SK-N-SH (cell line): ENCODE measurements at regions not wholly inside any gene's neighbourhood (a gene's known extent, or its start where the extent isn't known, plus 50 kb on each side); places are given as distances from the start of the nearest gene placed in this dataset.

Experiments used
- CTCF ChIA-PET: fragments of 300-600, 350-600 bp; formaldehyde crosslinking; extraction: SDS; loops from one replicate; lab custom pipeline; 2021; lab: Yijun Ruan, JAX
- POLR2A ChIA-PET: fragments of 350-600 bp; sonication (Branson Sonifier 250); formaldehyde crosslinking; extraction: SDS; loops from one replicate; lab custom pipeline; 2020; ENCODE audit warnings: antibody characterized with exemption, inconsistent platforms; lab: Yijun Ruan, JAX
- DNase-seq: peaks from one replicate; pipeline ENCODE4 v3.0.0; 2012
- H2AFZ ChIP-seq: fragments of 200-600 bp; sonication (generic); 2 replicates; pipeline ENCODE4 v1.8.1; 2016; ENCODE audit warnings: antibody characterized with exemption, mild to moderate bottlenecking, low read depth
- H3F3A ChIP-seq: fragments of 200-600 bp; sonication (generic); replicated peaks from 2 replicates; pipeline ENCODE3; 2016; ENCODE audit warnings: antibody characterized with exemption, mild to moderate bottlenecking; ENCODE audit not compliant: insufficient read depth
- H3K27ac ChIP-seq, 2 experiments: fragments of 200-500 bp in 1 of 2; fragments of 200-600 bp in 1 of 2; sonication (Bioruptor generic) in 1 of 2; sonication (generic), shearing (Covaris generic) in 1 of 2; 2 replicates each; pipeline versions ENCODE4 v1.5.1 to v1.6.1; 2014 to 2016; ENCODE audit warnings: low read depth in 2 of 2, inconsistent platforms in 1 of 2, low read length in 1 of 2, mild to moderate bottlenecking in 1 of 2, mixed read lengths in 1 of 2
- H3K27me3 ChIP-seq: fragments of 200-600 bp; sonication (generic), shearing (Covaris generic); 2 replicates; pipeline ENCODE4 v1.6.1; 2016; ENCODE audit warnings: mixed run types; ENCODE audit not compliant: insufficient read depth
- H3K36me3 ChIP-seq, 2 experiments: fragments of 200-500 bp in 1 of 2; fragments of 200-600 bp in 1 of 2; sonication (Bioruptor generic) in 1 of 2; sonication (generic) in 1 of 2; replicated peaks in 1 of 2; 2 replicates each; pipeline versions ENCODE3 to v1.5.1; 2014 to 2016; ENCODE audit warnings: low read length in 1 of 2, mild to moderate bottlenecking in 1 of 2; ENCODE audit not compliant: insufficient read depth in 2 of 2, control insufficient read depth in 1 of 2
- H3K4me1 ChIP-seq, 2 experiments: fragments of 200-500 bp in 1 of 2; fragments of 200-600 bp in 1 of 2; sonication (Bioruptor generic) in 1 of 2; sonication (generic), shearing (Covaris generic) in 1 of 2; 2 replicates each; pipeline versions ENCODE4 v1.5.1 to v1.6.1; 2014 to 2016; ENCODE audit warnings: low read depth in 1 of 2, low read length in 1 of 2, mixed run types in 1 of 2; ENCODE audit not compliant: insufficient read depth in 2 of 2, control insufficient read depth in 1 of 2
- H3K4me2 ChIP-seq: fragments of 200-600 bp; sonication (generic), shearing (Covaris generic); 2 replicates; pipeline ENCODE4 v1.6.1; 2017; ENCODE audit warnings: mixed run types
- H3K4me3 ChIP-seq, 2 experiments: fragments of 200-500 bp in 1 of 2; fragments of 200-600 bp in 1 of 2; sonication (Bioruptor generic) in 1 of 2; sonication (generic), shearing (Covaris generic) in 1 of 2; 2 replicates each; pipeline versions ENCODE4 v1.5.1 to v1.8.1; 2014 to 2016; ENCODE audit warnings: low read depth in 2 of 2, inconsistent platforms in 1 of 2, low read length in 1 of 2, mild to moderate bottlenecking in 1 of 2, mixed read lengths in 1 of 2, moderate library complexity in 1 of 2
- H3K79me2 ChIP-seq: fragments of 200-600 bp; sonication (generic); 2 replicates; pipeline ENCODE4 v1.8.1; 2017; ENCODE audit warnings: mild to moderate bottlenecking; ENCODE audit not compliant: insufficient read depth
- H3K9ac ChIP-seq: fragments of 200-600 bp; sonication (generic); 2 replicates; pipeline ENCODE4 v1.6.1; 2017; ENCODE audit warnings: mixed run types
- H3K9me2 ChIP-seq: fragments of 200-600 bp; sonication (generic); 2 replicates; pipeline ENCODE4 v1.6.1; 2017; ENCODE audit warnings: mixed run types
- H3K9me3 ChIP-seq: fragments of 200-600 bp; sonication (generic); 2 replicates; pipeline ENCODE4 v1.6.1; 2017; ENCODE audit warnings: mixed run types, mild to moderate bottlenecking, moderate library complexity
- H4K20me1 ChIP-seq: fragments of 200-600 bp; sonication (generic); 2 replicates; pipeline ENCODE4 v1.6.1; 2017; ENCODE audit warnings: mild to moderate bottlenecking, mixed run types; ENCODE audit not compliant: insufficient read depth
- ELF1 ChIP-seq: IDR thresholded peaks from 2 replicates; pipeline ENCODE4 v1.4.0; 2012
- EZH2phosphoT487 ChIP-seq: fragments of 200-600 bp; sonication (generic); IDR thresholded peaks from 2 replicates; pipeline ENCODE4 v1.6.1; 2017; ENCODE audit warnings: low read depth, mixed run types, mild to moderate bottlenecking, antibody characterized with exemption, moderate library complexity, borderline replicate concordance
- FOXM1 ChIP-seq: IDR thresholded peaks from 2 replicates; pipeline ENCODE4 v1.4.0; 2012; ENCODE audit warnings: low read depth, mild to moderate bottlenecking
- GATA2 ChIP-seq: sonication (generic); formaldehyde crosslinking; IDR thresholded peaks from 2 replicates; pipeline ENCODE4 v1.5.0; 2020; ENCODE audit warnings: mild to moderate bottlenecking, missing genetic modification reagents
- JUND ChIP-seq: IDR thresholded peaks from 2 replicates; pipeline ENCODE4 v1.4.0; 2012
- MEF2A ChIP-seq: IDR thresholded peaks from 2 replicates; pipeline ENCODE4 v1.4.0; 2012; ENCODE audit warnings: low read depth, borderline replicate concordance
- NFIC ChIP-seq: IDR thresholded peaks from 2 replicates; pipeline ENCODE4 v1.4.0; 2012; ENCODE audit warnings: borderline replicate concordance
- RCOR1 ChIP-seq: fragments of 150-350 bp; IDR thresholded peaks from 2 replicates; pipeline ENCODE4 v1.6.1; 2017; ENCODE audit warnings: antibody characterized with exemption, low read length
- TAF1 ChIP-seq: IDR thresholded peaks from 2 replicates; pipeline ENCODE4 v1.6.1; 2012; ENCODE audit warnings: low read depth, mild to moderate bottlenecking, low read length, moderate library complexity, borderline replicate concordance
- WGBS: methylation state at CpG from one replicate; pipeline ENCODE4 v1.1.6; 2017; ENCODE audit warnings: low lambda C conversion rate; 5-methylcytosine and 5-hydroxymethylcytosine counted together
- TF ChIP-seq, protein P1 (sequence below): fragments of 200-600 bp; sonication (generic); IDR thresholded peaks from 2 replicates; pipeline ENCODE4 v1.6.1; 2017; ENCODE audit warnings: antibody characterized with exemption, mild to moderate bottlenecking, moderate library complexity
- TF ChIP-seq, protein P2 (sequence below): IDR thresholded peaks from 2 replicates; pipeline ENCODE4 v1.4.0; 2012; ENCODE audit warnings: low read depth, borderline replicate concordance
- TF ChIP-seq, protein P3 (sequence below): IDR thresholded peaks from 2 replicates; pipeline ENCODE4 v1.6.1; 2012; ENCODE audit warnings: mild to moderate bottlenecking, low read depth, low read length, moderate library complexity
- TF ChIP-seq, protein P4 (sequence below): fragments of 150-350 bp; IDR thresholded peaks from 2 replicates; pipeline ENCODE4 v1.6.1; 2017; ENCODE audit warnings: antibody characterized with exemption, low read length, low read depth, borderline replicate concordance

DNA sequence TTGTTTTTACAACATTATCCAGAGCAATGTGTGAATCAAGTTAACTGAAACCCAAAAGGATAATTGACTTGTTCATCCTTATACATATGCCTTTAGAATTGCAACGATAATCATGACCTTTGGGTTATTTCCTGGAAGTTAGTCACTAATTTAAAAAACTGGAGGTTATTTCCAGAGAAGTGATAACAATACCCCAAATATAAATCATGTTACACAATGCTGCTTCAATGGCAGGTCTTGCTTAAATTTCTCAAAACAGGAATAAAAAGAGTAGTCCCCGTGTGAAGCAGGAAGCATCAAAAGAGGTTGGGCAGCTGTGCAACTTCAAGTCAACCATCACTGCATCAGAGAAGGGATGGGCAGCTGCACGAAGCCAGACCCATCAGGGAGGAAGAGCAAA is 134.4 kb downstream of the EFNB2 start:
- Histone ChIP-seq H3K79me2 (no peaks in the 10 kb centered on the region), H2AFZ (no peak overlapping the region), H3K9me2 (no peaks in the 10 kb centered on the region), H3F3A (no peaks in the 10 kb centered on the region), H3K36me3 (no peaks in the 10 kb centered on the region), H3K27me3 (no peaks in the 10 kb centered on the region)
- POLR2A ChIA-PET: no interaction called here
- CTCF ChIA-PET: no interaction called here
- WGBS: 66% methylated on average over 3 of the region's 3 CpGs
- no peak for DNase-seq
- no peak for TF ChIP-seq TAF1
- TF ChIP-seq, protein P1, sequence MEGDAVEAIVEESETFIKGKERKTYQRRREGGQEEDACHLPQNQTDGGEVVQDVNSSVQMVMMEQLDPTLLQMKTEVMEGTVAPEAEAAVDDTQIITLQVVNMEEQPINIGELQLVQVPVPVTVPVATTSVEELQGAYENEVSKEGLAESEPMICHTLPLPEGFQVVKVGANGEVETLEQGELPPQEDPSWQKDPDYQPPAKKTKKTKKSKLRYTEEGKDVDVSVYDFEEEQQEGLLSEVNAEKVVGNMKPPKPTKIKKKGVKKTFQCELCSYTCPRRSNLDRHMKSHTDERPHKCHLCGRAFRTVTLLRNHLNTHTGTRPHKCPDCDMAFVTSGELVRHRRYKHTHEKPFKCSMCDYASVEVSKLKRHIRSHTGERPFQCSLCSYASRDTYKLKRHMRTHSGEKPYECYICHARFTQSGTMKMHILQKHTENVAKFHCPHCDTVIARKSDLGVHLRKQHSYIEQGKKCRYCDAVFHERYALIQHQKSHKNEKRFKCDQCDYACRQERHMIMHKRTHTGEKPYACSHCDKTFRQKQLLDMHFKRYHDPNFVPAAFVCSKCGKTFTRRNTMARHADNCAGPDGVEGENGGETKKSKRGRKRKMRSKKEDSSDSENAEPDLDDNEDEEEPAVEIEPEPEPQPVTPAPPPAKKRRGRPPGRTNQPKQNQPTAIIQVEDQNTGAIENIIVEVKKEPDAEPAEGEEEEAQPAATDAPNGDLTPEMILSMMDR: no peak
- TF ChIP-seq GATA2 (CRISPR knock-in tag): no peak
- TF ChIP-seq FOXM1: no peak
- TF ChIP-seq EZH2phosphoT487: no peak
- TF ChIP-seq ELF1: no peak
- no peak for TF ChIP-seq RCOR1
- no peak for TF ChIP-seq JUND
- TF ChIP-seq, protein P2, sequence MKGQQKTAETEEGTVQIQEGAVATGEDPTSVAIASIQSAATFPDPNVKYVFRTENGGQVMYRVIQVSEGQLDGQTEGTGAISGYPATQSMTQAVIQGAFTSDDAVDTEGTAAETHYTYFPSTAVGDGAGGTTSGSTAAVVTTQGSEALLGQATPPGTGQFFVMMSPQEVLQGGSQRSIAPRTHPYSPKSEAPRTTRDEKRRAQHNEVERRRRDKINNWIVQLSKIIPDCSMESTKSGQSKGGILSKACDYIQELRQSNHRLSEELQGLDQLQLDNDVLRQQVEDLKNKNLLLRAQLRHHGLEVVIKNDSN: no peak
- TF ChIP-seq, protein P3, sequence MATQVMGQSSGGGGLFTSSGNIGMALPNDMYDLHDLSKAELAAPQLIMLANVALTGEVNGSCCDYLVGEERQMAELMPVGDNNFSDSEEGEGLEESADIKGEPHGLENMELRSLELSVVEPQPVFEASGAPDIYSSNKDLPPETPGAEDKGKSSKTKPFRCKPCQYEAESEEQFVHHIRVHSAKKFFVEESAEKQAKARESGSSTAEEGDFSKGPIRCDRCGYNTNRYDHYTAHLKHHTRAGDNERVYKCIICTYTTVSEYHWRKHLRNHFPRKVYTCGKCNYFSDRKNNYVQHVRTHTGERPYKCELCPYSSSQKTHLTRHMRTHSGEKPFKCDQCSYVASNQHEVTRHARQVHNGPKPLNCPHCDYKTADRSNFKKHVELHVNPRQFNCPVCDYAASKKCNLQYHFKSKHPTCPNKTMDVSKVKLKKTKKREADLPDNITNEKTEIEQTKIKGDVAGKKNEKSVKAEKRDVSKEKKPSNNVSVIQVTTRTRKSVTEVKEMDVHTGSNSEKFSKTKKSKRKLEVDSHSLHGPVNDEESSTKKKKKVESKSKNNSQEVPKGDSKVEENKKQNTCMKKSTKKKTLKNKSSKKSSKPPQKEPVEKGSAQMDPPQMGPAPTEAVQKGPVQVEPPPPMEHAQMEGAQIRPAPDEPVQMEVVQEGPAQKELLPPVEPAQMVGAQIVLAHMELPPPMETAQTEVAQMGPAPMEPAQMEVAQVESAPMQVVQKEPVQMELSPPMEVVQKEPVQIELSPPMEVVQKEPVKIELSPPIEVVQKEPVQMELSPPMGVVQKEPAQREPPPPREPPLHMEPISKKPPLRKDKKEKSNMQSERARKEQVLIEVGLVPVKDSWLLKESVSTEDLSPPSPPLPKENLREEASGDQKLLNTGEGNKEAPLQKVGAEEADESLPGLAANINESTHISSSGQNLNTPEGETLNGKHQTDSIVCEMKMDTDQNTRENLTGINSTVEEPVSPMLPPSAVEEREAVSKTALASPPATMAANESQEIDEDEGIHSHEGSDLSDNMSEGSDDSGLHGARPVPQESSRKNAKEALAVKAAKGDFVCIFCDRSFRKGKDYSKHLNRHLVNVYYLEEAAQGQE: no peak
- TF ChIP-seq NFIC: no peak
- no peak for TF ChIP-seq MEF2A
- TF ChIP-seq, protein P4, sequence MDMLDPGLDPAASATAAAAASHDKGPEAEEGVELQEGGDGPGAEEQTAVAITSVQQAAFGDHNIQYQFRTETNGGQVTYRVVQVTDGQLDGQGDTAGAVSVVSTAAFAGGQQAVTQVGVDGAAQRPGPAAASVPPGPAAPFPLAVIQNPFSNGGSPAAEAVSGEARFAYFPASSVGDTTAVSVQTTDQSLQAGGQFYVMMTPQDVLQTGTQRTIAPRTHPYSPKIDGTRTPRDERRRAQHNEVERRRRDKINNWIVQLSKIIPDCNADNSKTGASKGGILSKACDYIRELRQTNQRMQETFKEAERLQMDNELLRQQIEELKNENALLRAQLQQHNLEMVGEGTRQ: no peak
- TF ChIP-seq, all 33 proteins: peak for 0
- Histone ChIP-seq H3K9me3 (no peaks in the 10 kb centered on the region), H3K4me1 (peaks cover 0 to 6% of the 10 kb centered on the region in 2 experiments; a peak in 2 of 4 replicates), H3K4me3 (no peak overlapping the region), H3K4me2 (no peak overlapping the region), H4K20me1 (no peaks in the 10 kb centered on the region), H3K9ac (no peak overlapping the region), H3K27ac (no peak overlapping the region)
